Nephron (organoid): ENCODE measurements at regions not wholly inside any gene's neighbourhood (a gene's known extent, or its start where the extent isn't known, plus 50 kb on each side); places are given as distances from the start of the nearest gene placed in this dataset.

ENCODE experiments used
- H3K27ac Mint-ChIP-seq, 3 experiments: 2 replicates each; pipeline ENCODE4 v1.8.0; 2020; ENCODE audit warnings: mixed read lengths in 3 of 3, mild to moderate bottlenecking in 2 of 3, moderate library complexity in 1 of 3
- H3K27me3 Mint-ChIP-seq: 2 replicates; pipeline ENCODE4 v1.8.0; 2021; ENCODE audit warnings: low read depth, mild to moderate bottlenecking, moderate library complexity, mixed read lengths
- H3K36me3 Mint-ChIP-seq: 2 replicates; pipeline ENCODE4 v1.8.0; 2020; ENCODE audit warnings: low read depth, mixed read lengths
- H3K4me1 Mint-ChIP-seq: 2 replicates; pipeline ENCODE4 v1.8.0; 2020; ENCODE audit warnings: mixed read lengths
- H3K4me3 Mint-ChIP-seq, 3 experiments: 2 replicates each; pipeline ENCODE4 v1.8.0; 2020; ENCODE audit warnings: mild to moderate bottlenecking in 3 of 3, mixed read lengths in 3 of 3, moderate library complexity in 2 of 3
- H3K9me3 Mint-ChIP-seq: 2 replicates; pipeline ENCODE4 v1.8.0; 2020; ENCODE audit warnings: mixed read lengths
- TF ChIP-seq, protein P1 (sequence below), 3 experiments: fragments of 200-600 bp; sonication (generic); IDR thresholded peaks; one replicate each; pipeline ENCODE4 v1.5.0; 2021; ENCODE audit warnings: antibody characterized with exemption in 3 of 3; ENCODE audit not compliant: unreplicated experiment in 3 of 3

DNA sequence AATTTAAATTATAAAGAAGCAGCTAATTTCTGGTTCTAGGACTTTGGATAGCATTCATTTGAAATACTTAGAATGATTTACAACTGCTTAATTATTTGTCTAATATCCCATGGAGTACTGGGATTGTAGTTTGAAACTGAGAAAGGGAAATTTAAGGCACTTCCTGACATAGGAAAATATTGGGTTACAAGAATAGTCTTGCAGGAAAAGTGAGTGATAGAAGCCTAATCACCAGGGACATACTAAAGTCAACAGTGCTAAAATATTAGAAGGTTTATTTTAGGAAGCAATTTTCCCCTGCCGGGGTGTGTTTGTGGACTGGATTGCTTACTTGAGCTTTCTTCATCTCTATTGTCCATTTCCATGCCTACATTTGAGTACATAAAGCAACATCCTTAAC is 661.6 kb downstream of the ADGRL2 start:
- Mint-ChIP-seq H3K27ac (peak overlapping the region in 1 of 3 experiments; percentile 78), H3K27me3 (no peaks in the 10 kb centered on the region), H3K9me3 (no peaks in the 10 kb centered on the region), H3K4me3 (no peak overlapping the region), H3K4me1 (peaks cover 19% of the 10 kb centered on the region), H3K36me3 (no peaks in the 10 kb centered on the region)
- TF ChIP-seq, protein P1, sequence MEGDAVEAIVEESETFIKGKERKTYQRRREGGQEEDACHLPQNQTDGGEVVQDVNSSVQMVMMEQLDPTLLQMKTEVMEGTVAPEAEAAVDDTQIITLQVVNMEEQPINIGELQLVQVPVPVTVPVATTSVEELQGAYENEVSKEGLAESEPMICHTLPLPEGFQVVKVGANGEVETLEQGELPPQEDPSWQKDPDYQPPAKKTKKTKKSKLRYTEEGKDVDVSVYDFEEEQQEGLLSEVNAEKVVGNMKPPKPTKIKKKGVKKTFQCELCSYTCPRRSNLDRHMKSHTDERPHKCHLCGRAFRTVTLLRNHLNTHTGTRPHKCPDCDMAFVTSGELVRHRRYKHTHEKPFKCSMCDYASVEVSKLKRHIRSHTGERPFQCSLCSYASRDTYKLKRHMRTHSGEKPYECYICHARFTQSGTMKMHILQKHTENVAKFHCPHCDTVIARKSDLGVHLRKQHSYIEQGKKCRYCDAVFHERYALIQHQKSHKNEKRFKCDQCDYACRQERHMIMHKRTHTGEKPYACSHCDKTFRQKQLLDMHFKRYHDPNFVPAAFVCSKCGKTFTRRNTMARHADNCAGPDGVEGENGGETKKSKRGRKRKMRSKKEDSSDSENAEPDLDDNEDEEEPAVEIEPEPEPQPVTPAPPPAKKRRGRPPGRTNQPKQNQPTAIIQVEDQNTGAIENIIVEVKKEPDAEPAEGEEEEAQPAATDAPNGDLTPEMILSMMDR (IDR thresholded peaks at IDR 0.05; ENCODE audit: unreplicated experiment in 3 of 3), result no peak

DNA sequence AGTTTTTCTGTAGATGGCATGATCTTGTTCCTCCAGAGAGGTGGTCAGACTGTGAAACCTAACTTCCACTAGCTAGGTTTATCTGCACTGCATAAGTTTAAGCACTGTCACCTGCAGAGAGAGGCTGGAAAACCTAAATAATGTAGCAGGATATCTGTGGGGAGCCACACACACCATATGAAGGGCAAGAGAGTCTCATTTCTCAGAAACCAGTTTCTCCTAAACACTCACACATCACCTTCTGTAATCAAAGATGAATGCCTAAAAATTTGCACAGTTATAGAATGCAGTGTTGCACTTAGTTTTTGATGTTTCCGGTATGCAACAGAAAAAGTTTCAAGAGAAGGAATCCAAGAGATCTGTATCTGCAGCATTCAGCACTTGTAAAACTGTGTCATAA is 654.6 kb downstream of the ADGRL2 start:
- H3K27me3 Mint-ChIP-seq, result no peaks in the 10 kb centered on the region
- no peaks in the 10 kb centered on the region for H3K36me3 Mint-ChIP-seq
- no peaks in the 10 kb centered on the region for H3K4me1 Mint-ChIP-seq
- peaks cover 24% of the 10 kb centered on the region for H3K9me3 Mint-ChIP-seq
- TF ChIP-seq, protein P1 (IDR thresholded peaks at IDR 0.05; ENCODE audit: unreplicated experiment in 3 of 3), result no peak
- H3K27ac Mint-ChIP-seq, result no peak overlapping the region
- H3K4me3 Mint-ChIP-seq, result no peak overlapping the region

DNA sequence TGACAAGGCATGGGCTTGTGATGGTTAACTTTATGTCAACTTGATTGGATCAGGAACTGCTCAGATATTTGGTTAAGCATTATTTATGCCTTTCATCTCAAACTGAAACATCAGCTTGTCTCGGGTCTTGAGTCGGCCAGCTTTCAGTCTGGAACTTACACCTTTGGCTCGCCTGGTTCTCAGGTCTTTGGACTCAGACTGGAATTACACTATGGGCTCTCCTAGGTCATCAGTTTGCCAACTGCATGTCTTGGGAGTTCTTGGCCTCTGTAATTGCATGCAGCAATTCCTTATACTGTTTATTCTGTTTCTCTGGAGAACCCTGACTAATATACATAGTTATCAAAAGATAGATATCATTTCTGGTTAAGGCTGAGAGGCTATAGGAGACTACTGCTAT is 653.7 kb downstream of the ADGRL2 start:
- Mint-ChIP-seq H3K27ac (no peak overlapping the region), H3K9me3 (peaks cover 27% of the 10 kb centered on the region), H3K4me1 (no peaks in the 10 kb centered on the region), H3K36me3 (no peaks in the 10 kb centered on the region), H3K4me3 (no peak overlapping the region), H3K27me3 (no peaks in the 10 kb centered on the region)
- TF ChIP-seq, protein P1 (IDR thresholded peaks at IDR 0.05; ENCODE audit: unreplicated experiment in 3 of 3), result no peak

DNA sequence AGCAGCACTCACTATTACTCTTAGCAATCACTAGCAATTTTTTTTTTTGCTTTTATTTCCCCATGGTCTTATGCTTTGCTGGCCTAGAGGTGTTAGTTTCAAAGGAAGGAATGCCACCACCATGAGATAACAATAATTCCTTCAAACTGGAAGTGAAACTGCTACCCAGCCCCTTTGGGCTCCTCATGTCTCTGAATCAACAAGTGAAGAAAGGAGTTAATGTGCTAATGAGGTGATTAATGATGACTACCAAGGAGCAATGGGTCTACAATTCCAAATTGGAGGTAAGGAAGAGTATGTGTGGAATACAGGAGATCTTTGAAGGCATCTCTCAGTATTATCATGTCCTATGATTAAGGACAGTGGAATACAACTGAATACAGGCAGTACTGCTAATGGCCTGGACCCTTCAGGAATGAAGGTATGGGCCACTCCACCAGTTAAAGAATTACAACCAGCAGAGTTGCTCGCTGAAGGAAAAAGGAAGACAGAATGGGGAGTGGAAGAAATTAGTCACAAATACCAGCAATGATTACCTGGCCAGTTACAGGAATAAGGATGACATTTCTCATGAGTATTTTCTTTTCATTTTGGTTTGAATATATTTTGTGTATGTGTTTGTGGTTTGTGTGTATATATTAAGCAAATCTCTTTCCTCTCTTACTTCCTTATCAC is 652.9 kb downstream of the ADGRL2 start:
- no peaks in the 10 kb centered on the region for H3K36me3 Mint-ChIP-seq
- no peak overlapping the region for H3K4me3 Mint-ChIP-seq
- no peak overlapping the region for H3K27ac Mint-ChIP-seq
- TF ChIP-seq, protein P1 (IDR thresholded peaks at IDR 0.05; ENCODE audit: unreplicated experiment in 3 of 3), result no peak
- H3K27me3 Mint-ChIP-seq, result no peaks in the 10 kb centered on the region
- no peaks in the 10 kb centered on the region for H3K4me1 Mint-ChIP-seq
- peaks cover 27% of the 10 kb centered on the region for H3K9me3 Mint-ChIP-seq

DNA sequence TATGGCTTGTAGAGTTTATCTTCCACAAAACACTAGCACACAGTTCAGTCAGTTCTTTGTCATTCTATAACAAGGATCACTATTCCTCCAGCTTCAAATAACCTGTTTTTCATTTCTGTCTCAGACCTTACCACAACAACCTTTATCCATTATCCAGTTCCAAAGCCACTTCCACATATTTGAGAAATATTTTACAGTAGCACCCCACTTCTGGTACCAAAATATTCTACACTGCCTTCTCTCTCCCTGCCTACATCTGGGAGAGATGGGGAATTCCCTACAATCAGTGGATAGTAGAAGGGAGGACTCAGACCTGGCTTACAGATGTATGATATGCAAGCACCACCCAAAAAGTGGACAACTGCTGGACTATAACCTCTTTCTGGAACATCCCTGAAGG is 651.4 kb downstream of the ADGRL2 start:
- Mint-ChIP-seq H3K9me3 (peaks cover 27% of the 10 kb centered on the region), H3K27ac (no peak overlapping the region), H3K36me3 (no peaks in the 10 kb centered on the region), H3K27me3 (no peaks in the 10 kb centered on the region), H3K4me1 (no peaks in the 10 kb centered on the region), H3K4me3 (no peak overlapping the region)
- TF ChIP-seq, protein P1 (IDR thresholded peaks at IDR 0.05; ENCODE audit: unreplicated experiment in 3 of 3), result no peak

DNA sequence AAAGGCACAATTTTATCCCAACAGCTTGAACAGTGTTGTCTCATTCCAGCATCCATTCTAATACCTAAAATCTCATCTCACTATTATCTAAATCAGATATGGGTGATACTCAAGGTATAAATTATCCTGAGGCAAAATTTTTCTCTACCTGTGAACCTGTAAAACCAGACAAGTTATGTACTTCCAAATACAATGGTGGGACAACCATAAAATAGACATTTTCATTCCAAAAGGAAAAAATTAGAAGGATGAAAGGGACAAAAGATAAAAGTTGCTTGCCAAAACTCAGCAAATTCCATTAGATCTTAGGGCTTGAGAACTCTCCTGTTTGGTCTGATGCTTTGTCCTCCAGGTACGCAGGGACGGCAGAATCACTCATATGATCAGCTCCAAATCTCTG is 650.5 kb downstream of the ADGRL2 start:
- H3K36me3 Mint-ChIP-seq, result no peaks in the 10 kb centered on the region
- no peak overlapping the region for H3K27ac Mint-ChIP-seq
- no peak overlapping the region for H3K4me3 Mint-ChIP-seq
- no peaks in the 10 kb centered on the region for H3K4me1 Mint-ChIP-seq
- TF ChIP-seq, protein P1 (IDR thresholded peaks at IDR 0.05; ENCODE audit: unreplicated experiment in 3 of 3), result no peak
- no peaks in the 10 kb centered on the region for H3K27me3 Mint-ChIP-seq
- H3K9me3 Mint-ChIP-seq, result peaks cover 27% of the 10 kb centered on the region
